ENCODE measurements at regions not wholly inside any gene's neighbourhood (a gene's known extent, or its start where the extent isn't known, plus 50 kb on each side); places are given as distances from the start of the nearest gene placed in this dataset.

DNA sequence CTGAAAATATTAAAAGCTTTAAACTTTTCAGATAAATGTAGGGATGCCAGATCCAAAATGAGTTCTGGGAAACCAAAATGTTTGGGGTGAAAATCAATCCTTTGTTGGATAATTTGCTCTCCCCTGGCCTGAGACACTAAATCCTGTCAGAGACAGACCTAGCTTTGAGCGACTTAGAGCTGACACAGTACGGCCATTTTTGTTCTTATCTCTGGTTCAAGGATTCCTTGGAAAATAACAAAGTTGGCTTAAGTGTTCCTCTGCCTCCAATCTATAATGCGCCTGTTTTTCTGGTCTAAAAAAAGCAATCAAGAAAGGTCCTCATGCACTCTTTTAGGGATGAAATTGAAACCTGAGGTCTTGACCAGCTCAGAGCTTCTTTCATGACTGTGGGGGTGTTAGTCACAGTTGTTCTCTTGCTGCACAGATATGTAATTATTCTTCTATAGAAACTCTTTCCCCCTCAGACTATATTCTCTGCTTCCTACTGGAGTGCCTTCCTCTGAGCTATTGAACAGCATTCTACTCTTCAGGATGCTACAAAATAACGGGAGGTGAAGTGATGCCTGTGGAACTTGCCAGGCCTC lies 52.3 kb upstream of the EGLN3 start:
- TF ChIP-seq EZH2 (IDR thresholded peaks at IDR 0.05), result no peak
- TF ChIP-seq, protein P1, sequence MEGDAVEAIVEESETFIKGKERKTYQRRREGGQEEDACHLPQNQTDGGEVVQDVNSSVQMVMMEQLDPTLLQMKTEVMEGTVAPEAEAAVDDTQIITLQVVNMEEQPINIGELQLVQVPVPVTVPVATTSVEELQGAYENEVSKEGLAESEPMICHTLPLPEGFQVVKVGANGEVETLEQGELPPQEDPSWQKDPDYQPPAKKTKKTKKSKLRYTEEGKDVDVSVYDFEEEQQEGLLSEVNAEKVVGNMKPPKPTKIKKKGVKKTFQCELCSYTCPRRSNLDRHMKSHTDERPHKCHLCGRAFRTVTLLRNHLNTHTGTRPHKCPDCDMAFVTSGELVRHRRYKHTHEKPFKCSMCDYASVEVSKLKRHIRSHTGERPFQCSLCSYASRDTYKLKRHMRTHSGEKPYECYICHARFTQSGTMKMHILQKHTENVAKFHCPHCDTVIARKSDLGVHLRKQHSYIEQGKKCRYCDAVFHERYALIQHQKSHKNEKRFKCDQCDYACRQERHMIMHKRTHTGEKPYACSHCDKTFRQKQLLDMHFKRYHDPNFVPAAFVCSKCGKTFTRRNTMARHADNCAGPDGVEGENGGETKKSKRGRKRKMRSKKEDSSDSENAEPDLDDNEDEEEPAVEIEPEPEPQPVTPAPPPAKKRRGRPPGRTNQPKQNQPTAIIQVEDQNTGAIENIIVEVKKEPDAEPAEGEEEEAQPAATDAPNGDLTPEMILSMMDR (IDR thresholded peaks at IDR 0.05), result no peak
